Lower leg skin (tissue), 3 donors: ENCODE measurements at regions not wholly inside any gene's neighbourhood (a gene's known extent, or its start where the extent isn't known, plus 50 kb on each side); places are given as distances from the start of the nearest gene placed in this dataset.

Experiments
- CTCF ChIP-seq, 3 donors: fragments of 450-650 bp; IDR thresholded peaks; one replicate each; pipeline ENCODE4 v1.5.1; 2016; ENCODE audit warnings: antibody characterized with exemption in 3 of 3, mild to moderate bottlenecking in 3 of 3, moderate library complexity in 2 of 3
- POLR2A ChIP-seq, 2 donors: fragments of 450-650 bp; IDR thresholded peaks; one replicate each; pipeline ENCODE4 v1.6.1; 2016 to 2017; ENCODE audit warnings: antibody characterized with exemption in 2 of 2, mild to moderate bottlenecking in 1 of 2, moderate library complexity in 1 of 2

GRCh38 chr1:221182791-221183533 lies 303.7 kb downstream of the HLX start:
- TF ChIP-seq CTCF (IDR thresholded peaks at IDR 0.05) (no peak), POLR2A (IDR thresholded peaks at IDR 0.05) (no peak)
